Activated T-cell treated with anti-CD3 and anti-CD28 coated beads, Interleukin-2, amount 50 U/mL, for 24 hours (primary cell): ENCODE measurements at regions not wholly inside any gene's neighbourhood (a gene's known extent, or its start where the extent isn't known, plus 50 kb on each side); places are given as distances from the start of the nearest gene placed in this dataset.

Source experiments
- DNase-seq: peaks from one replicate; pipeline ENCODE4 v3.0.0-alpha.2; 2020
- H3K27ac Mint-ChIP-seq: 2 replicates; pipeline ENCODE4 v1.8.0; 2020; ENCODE audit warnings: mild to moderate bottlenecking, mixed read lengths
- H3K27me3 Mint-ChIP-seq: 2 replicates; pipeline ENCODE4 v1.8.0; 2020; ENCODE audit warnings: mixed read lengths
- H3K36me3 Mint-ChIP-seq: 2 replicates; pipeline ENCODE4 v1.8.0; 2020; ENCODE audit warnings: low read depth, mixed read lengths
- H3K4me1 Mint-ChIP-seq: 2 replicates; pipeline ENCODE4 v1.8.0; 2020; ENCODE audit warnings: low read depth, mixed read lengths
- H3K4me3 Mint-ChIP-seq: 2 replicates; pipeline ENCODE4 v1.8.0; 2020; ENCODE audit warnings: mild to moderate bottlenecking, moderate library complexity, mixed read lengths
- H3K9me3 Mint-ChIP-seq: 2 replicates; pipeline ENCODE4 v1.8.0; 2020; ENCODE audit warnings: mixed read lengths

- no peak overlapping the region for H3K4me3 Mint-ChIP-seq
- no peak overlapping the region for H3K27ac Mint-ChIP-seq
- no peaks in the 10 kb centered on the region for H3K4me1 Mint-ChIP-seq
- no peaks in the 10 kb centered on the region for H3K9me3 Mint-ChIP-seq
- no peaks in the 10 kb centered on the region for H3K36me3 Mint-ChIP-seq
- DNase-seq = no peak
- peaks cover 2% of the 10 kb centered on the region for H3K27me3 Mint-ChIP-seq
Observed at GRCh38 chr18:10374195-10374594, 80.2 kb upstream of the APCDD1 start.

GRCh38 chr18:10374636-10375293 lies 79.7 kb upstream of the APCDD1 start:
- no peaks in the 10 kb centered on the region for H3K36me3 Mint-ChIP-seq
- H3K27ac Mint-ChIP-seq = no peak overlapping the region
- no peak for DNase-seq
- H3K4me3 Mint-ChIP-seq = no peak overlapping the region
- no peaks in the 10 kb centered on the region for H3K27me3 Mint-ChIP-seq
- no peaks in the 10 kb centered on the region for H3K4me1 Mint-ChIP-seq
- H3K9me3 Mint-ChIP-seq = no peaks in the 10 kb centered on the region

- Mint-ChIP-seq H3K27ac (no peak overlapping the region), H3K9me3 (no peaks in the 10 kb centered on the region), H3K27me3 (no peaks in the 10 kb centered on the region), H3K4me3 (no peak overlapping the region), H3K36me3 (no peaks in the 10 kb centered on the region), H3K4me1 (no peaks in the 10 kb centered on the region)
- no peak for DNase-seq
Observed at GRCh38 chr18:10376731-10377130, 77.7 kb upstream of the APCDD1 start.

- no peak overlapping the region for H3K27ac Mint-ChIP-seq
- H3K27me3 Mint-ChIP-seq = no peaks in the 10 kb centered on the region
- H3K36me3 Mint-ChIP-seq = no peaks in the 10 kb centered on the region
- H3K4me3 Mint-ChIP-seq = no peak overlapping the region
- DNase-seq = no peak
- no peaks in the 10 kb centered on the region for H3K9me3 Mint-ChIP-seq
- H3K4me1 Mint-ChIP-seq = no peaks in the 10 kb centered on the region
Observed at GRCh38 chr18:10377956-10378355, 76.5 kb upstream of the APCDD1 start.

- H3K4me3 Mint-ChIP-seq = no peak overlapping the region
- H3K4me1 Mint-ChIP-seq = no peaks in the 10 kb centered on the region
- H3K36me3 Mint-ChIP-seq = no peaks in the 10 kb centered on the region
- H3K27me3 Mint-ChIP-seq = no peaks in the 10 kb centered on the region
- H3K27ac Mint-ChIP-seq = no peak overlapping the region
- DNase-seq = no peak
- no peaks in the 10 kb centered on the region for H3K9me3 Mint-ChIP-seq
Observed at GRCh38 chr18:10378688-10379420, 75.6 kb upstream of the APCDD1 start.

GRCh38 chr18:10379522-10379921 lies 74.9 kb upstream of the APCDD1 start:
- DNase-seq = no peak
- Mint-ChIP-seq H3K36me3 (no peaks in the 10 kb centered on the region), H3K27me3 (no peaks in the 10 kb centered on the region), H3K4me3 (no peak overlapping the region), H3K9me3 (no peaks in the 10 kb centered on the region), H3K27ac (no peak overlapping the region), H3K4me1 (no peaks in the 10 kb centered on the region)

- H3K9me3 Mint-ChIP-seq = no peaks in the 10 kb centered on the region
- peaks cover 5% of the 10 kb centered on the region for H3K27me3 Mint-ChIP-seq
- H3K4me3 Mint-ChIP-seq = no peak overlapping the region
- no peak overlapping the region for H3K27ac Mint-ChIP-seq
- DNase-seq = no peak
- no peaks in the 10 kb centered on the region for H3K4me1 Mint-ChIP-seq
- no peaks in the 10 kb centered on the region for H3K36me3 Mint-ChIP-seq
Observed at GRCh38 chr18:10381516-10381915, 72.9 kb upstream of the APCDD1 start.

GRCh38 chr18:10381951-10382350 lies 72.5 kb upstream of the APCDD1 start:
- no peaks in the 10 kb centered on the region for H3K4me1 Mint-ChIP-seq

GRCh38 chr18:10386049-10386448 lies 68.4 kb upstream of the APCDD1 start:
- H3K27ac Mint-ChIP-seq = no peak overlapping the region

More at GRCh38 chr18:10381951-10382350, 72.5 kb upstream of the APCDD1 start:
- no peak for DNase-seq
- H3K9me3 Mint-ChIP-seq = no peaks in the 10 kb centered on the region
- peaks cover 6% of the 10 kb centered on the region for H3K27me3 Mint-ChIP-seq
- no peaks in the 10 kb centered on the region for H3K36me3 Mint-ChIP-seq
- no peak overlapping the region for H3K27ac Mint-ChIP-seq
- no peak overlapping the region for H3K4me3 Mint-ChIP-seq

GRCh38 chr18:10386956-10387355 lies 67.5 kb upstream of the APCDD1 start:
- DNase-seq = no peak
- Mint-ChIP-seq H3K36me3 (no peaks in the 10 kb centered on the region), H3K9me3 (no peaks in the 10 kb centered on the region), H3K4me1 (peaks cover 7% of the 10 kb centered on the region), H3K27ac (no peak overlapping the region), H3K27me3 (peaks cover 21% of the 10 kb centered on the region), H3K4me3 (no peak overlapping the region)

More at GRCh38 chr18:10386049-10386448, 68.4 kb upstream of the APCDD1 start:
- no peaks in the 10 kb centered on the region for H3K9me3 Mint-ChIP-seq
- peaks cover 21% of the 10 kb centered on the region for H3K27me3 Mint-ChIP-seq
- DNase-seq = no peak
- no peaks in the 10 kb centered on the region for H3K36me3 Mint-ChIP-seq
- no peak overlapping the region for H3K4me3 Mint-ChIP-seq
- no peaks in the 10 kb centered on the region for H3K4me1 Mint-ChIP-seq

GRCh38 chr18:10387399-10387798 lies 67.0 kb upstream of the APCDD1 start:
- Mint-ChIP-seq H3K36me3 (no peaks in the 10 kb centered on the region), H3K4me1 (peaks cover 7% of the 10 kb centered on the region), H3K9me3 (no peaks in the 10 kb centered on the region), H3K27me3 (peaks cover 21% of the 10 kb centered on the region), H3K27ac (no peak overlapping the region), H3K4me3 (no peak overlapping the region)
- no peak for DNase-seq

- Mint-ChIP-seq H3K4me1 (peaks cover 7% of the 10 kb centered on the region), H3K9me3 (no peaks in the 10 kb centered on the region), H3K27me3 (peaks cover 24% of the 10 kb centered on the region), H3K27ac (no peak overlapping the region), H3K36me3 (no peaks in the 10 kb centered on the region), H3K4me3 (no peak overlapping the region)
- no peak for DNase-seq
Observed at GRCh38 chr18:10388373-10388772, 66.1 kb upstream of the APCDD1 start.

- DNase-seq = no peak
- H3K4me1 Mint-ChIP-seq = peaks cover 7% of the 10 kb centered on the region
- no peaks in the 10 kb centered on the region for H3K36me3 Mint-ChIP-seq
- H3K4me3 Mint-ChIP-seq = no peak overlapping the region
- no peaks in the 10 kb centered on the region for H3K9me3 Mint-ChIP-seq
- H3K27ac Mint-ChIP-seq = no peak overlapping the region
- H3K27me3 Mint-ChIP-seq = peaks cover 25% of the 10 kb centered on the region
Observed at GRCh38 chr18:10391506-10391905, 62.9 kb upstream of the APCDD1 start.

- Mint-ChIP-seq H3K4me1 (no peaks in the 10 kb centered on the region), H3K36me3 (no peaks in the 10 kb centered on the region), H3K4me3 (no peak overlapping the region), H3K27ac (no peak overlapping the region), H3K9me3 (no peaks in the 10 kb centered on the region), H3K27me3 (peaks cover 19% of the 10 kb centered on the region)
- no peak for DNase-seq
Observed at GRCh38 chr18:10397004-10397403, 57.4 kb upstream of the APCDD1 start.

- H3K27ac Mint-ChIP-seq = no peak overlapping the region
- no peak for DNase-seq
- H3K27me3 Mint-ChIP-seq = peaks cover 16% of the 10 kb centered on the region
- H3K36me3 Mint-ChIP-seq = no peaks in the 10 kb centered on the region
- H3K4me1 Mint-ChIP-seq = no peaks in the 10 kb centered on the region
- H3K9me3 Mint-ChIP-seq = no peaks in the 10 kb centered on the region
- no peak overlapping the region for H3K4me3 Mint-ChIP-seq
Observed at GRCh38 chr18:10398571-10398970, 55.9 kb upstream of the APCDD1 start.
